Hippocampal formation (tissue), 2 donors: ENCODE measurements at regions not wholly inside any gene's neighbourhood (a gene's known extent, or its start where the extent isn't known, plus 50 kb on each side); places are given as distances from the start of the nearest gene placed in this dataset.
"Not testable (repeated sequence)": the region's sequence is repeated elsewhere in the genome, so short reads cannot be mapped to it uniquely, and the experiment has no call there.

Experiments
- DNase-seq, 2 donors: peaks; one replicate each; lab custom pipeline; 2025; lab: John Stamatoyannopoulos, UW

- DNase-seq, result no peak
Observed at GRCh38 chr11:106152013-106152412, 74.6 kb downstream of the AASDHPPT start.

GRCh38 chr11:106152824-106153223, 75.4 kb downstream of the AASDHPPT start:
- no peak for DNase-seq

GRCh38 chr11:106156290-106156937, 79.0 kb downstream of the AASDHPPT start:
- peak in 1 of 2 donors; percentile 51 for DNase-seq

GRCh38 chr11:106158406-106158805, 80.9 kb downstream of the AASDHPPT start:
- no peak for DNase-seq

GRCh38 chr11:106159836-106160235, 82.4 kb downstream of the AASDHPPT start:
- no peak for DNase-seq

- no peak for DNase-seq
Observed at GRCh38 chr11:106160494-106160893, 83.0 kb downstream of the AASDHPPT start.

GRCh38 chr11:106161775-106162634, 84.5 kb downstream of the AASDHPPT start:
- no peak for DNase-seq

GRCh38 chr11:106167085-106167484, 89.6 kb downstream of the AASDHPPT start:
- no peak for DNase-seq

- no peak for DNase-seq
Observed at GRCh38 chr11:106172386-106172991, 95.0 kb downstream of the AASDHPPT start.

- no peak for DNase-seq
Observed at GRCh38 chr11:106173291-106173690, 95.8 kb downstream of the AASDHPPT start.

GRCh38 chr11:106174003-106174402, 96.5 kb downstream of the AASDHPPT start:
- not testable (repeated sequence) for DNase-seq

- no peak for DNase-seq
Observed at GRCh38 chr11:106176817-106177216, 99.4 kb downstream of the AASDHPPT start.

GRCh38 chr11:106177311-106177710, 99.8 kb downstream of the AASDHPPT start:
- no peak for DNase-seq

GRCh38 chr11:106178361-106178760, 100.9 kb downstream of the AASDHPPT start:
- DNase-seq, result no peak

- no peak for DNase-seq
Observed at GRCh38 chr11:106179048-106179447, 101.6 kb downstream of the AASDHPPT start.

GRCh38 chr11:106186630-106187029, 109.2 kb downstream of the AASDHPPT start:
- no peak for DNase-seq

- no peak for DNase-seq
Observed at GRCh38 chr11:106187860-106188456, 110.5 kb downstream of the AASDHPPT start.

GRCh38 chr11:106193956-106194355, 116.5 kb downstream of the AASDHPPT start:
- DNase-seq, result no peak

GRCh38 chr11:106197438-106197837, 120.0 kb downstream of the AASDHPPT start:
- no peak for DNase-seq

- DNase-seq, result no peak
Observed at GRCh38 chr11:106202935-106203620, 125.6 kb downstream of the AASDHPPT start.

GRCh38 chr11:106208760-106209159, 131.3 kb downstream of the AASDHPPT start:
- no peak for DNase-seq

- no peak for DNase-seq
Observed at GRCh38 chr11:106212081-106212480, 134.6 kb downstream of the AASDHPPT start.
